ENCODE measurements at regions not wholly inside any gene's neighbourhood (a gene's known extent, or its start where the extent isn't known, plus 50 kb on each side); places are given as distances from the start of the nearest gene placed in this dataset.

DNA sequence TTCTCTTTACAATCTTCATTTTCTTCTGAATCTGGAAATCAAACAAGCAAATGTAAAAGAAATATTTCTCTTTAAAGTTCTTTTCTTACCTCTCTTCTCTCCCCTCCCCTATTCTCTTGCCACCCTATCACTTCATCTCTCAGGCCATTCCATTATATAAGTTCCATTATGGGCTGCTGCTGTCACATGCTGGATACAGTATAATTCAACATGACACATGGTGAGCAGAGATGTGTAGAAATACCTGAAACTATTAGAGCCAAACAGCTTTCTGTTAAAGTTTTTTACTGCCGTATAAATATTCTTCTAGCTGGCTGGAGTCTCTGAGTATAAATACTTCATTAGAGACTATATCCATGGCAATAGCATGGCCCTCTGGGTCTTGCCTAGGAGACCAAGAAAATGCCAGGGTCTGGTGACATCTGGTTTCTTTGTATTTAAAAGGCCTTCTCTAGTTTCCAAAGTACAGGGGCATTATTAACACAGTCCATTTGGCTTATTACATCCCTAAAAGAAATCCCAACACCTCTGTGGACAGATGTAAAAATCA, 139.6 kb downstream of the TFAP2B start:
- Histone ChIP-seq H3K79me2 (ENCODE audit: low read depth) (no peaks in the 10 kb centered on the region), H3K9me2 (ENCODE audit: insufficient read depth) (no peaks in the 10 kb centered on the region), H3K4me2 (no peak overlapping the region), H3K9me3 (ENCODE audit: insufficient read depth, low read depth) (no peaks in the 10 kb centered on the region), H3K4me1 (replicated peaks; ENCODE audit: insufficient read depth) (no peaks in the 10 kb centered on the region), H4K20me1 (ENCODE audit: insufficient read depth) (no peaks in the 10 kb centered on the region), H3K27ac (no peak overlapping the region), H3K4me3 (no peak overlapping the region), H3K36me3 (ENCODE audit: low read depth) (no peaks in the 10 kb centered on the region), H3K27me3 (ENCODE audit: insufficient read depth, low read depth) (no peaks in the 10 kb centered on the region), H2AFZ (no peak overlapping the region), H3F3A (ENCODE audit: insufficient read depth, low read depth) (no peaks in the 10 kb centered on the region)
- ChIA-PET POLR2A (ENCODE audit: unreplicated experiment) (interaction anchor here (0.6 kb wide), 1 partner anchor 199 kb away, joined by 3 read pairs; no protein-coding TSS in a partner anchor), CTCF (no interaction called here)
- no peak for TF ChIP-seq EZH2 (IDR thresholded peaks at IDR 0.05; ENCODE audit: low read depth)
- no peak for TF ChIP-seq CTCF (conservative IDR thresholded peaks at IDR 0.05)
- BruUV-seq (replicated peaks), result no TSS peak
- no peak for DNase-seq
- intact Hi-C loops (cut with micrococcal nuclease; ENCODE audit: unreplicated experiment), result no loop called here

- H3K9me3 ChIP-seq (ENCODE audit: insufficient read depth, low read depth), result no peaks in the 10 kb centered on the region
- intact Hi-C loops (cut with micrococcal nuclease; ENCODE audit: unreplicated experiment), result no loop called here
- H3K27ac ChIP-seq, result no peak overlapping the region
- no peak overlapping the region for H3K4me2 ChIP-seq
- no TSS peak for BruUV-seq (replicated peaks)
- no peaks in the 10 kb centered on the region for H3K4me1 ChIP-seq (replicated peaks; ENCODE audit: insufficient read depth)
- no peaks in the 10 kb centered on the region for H3K9me2 ChIP-seq (ENCODE audit: insufficient read depth)
- CTCF ChIA-PET, result no interaction called here
- no peak for TF ChIP-seq CTCF (conservative IDR thresholded peaks at IDR 0.05)
- TF ChIP-seq EZH2 (IDR thresholded peaks at IDR 0.05; ENCODE audit: low read depth), result no peak
- POLR2A ChIA-PET (ENCODE audit: unreplicated experiment), result no interaction called here
- H3F3A ChIP-seq (ENCODE audit: insufficient read depth, low read depth), result no peaks in the 10 kb centered on the region
- H3K4me3 ChIP-seq, result no peak overlapping the region
- no peaks in the 10 kb centered on the region for H4K20me1 ChIP-seq (ENCODE audit: insufficient read depth)
- H3K36me3 ChIP-seq (ENCODE audit: low read depth), result no peaks in the 10 kb centered on the region
- no peaks in the 10 kb centered on the region for H3K27me3 ChIP-seq (ENCODE audit: insufficient read depth, low read depth)
- DNase-seq, result no peak
- no peaks in the 10 kb centered on the region for H3K79me2 ChIP-seq (ENCODE audit: low read depth)
- H2AFZ ChIP-seq, result no peak overlapping the region
These were observed 140.5 kb downstream of the TFAP2B start for GRCh38 chr6:50959081-50959641.

DNA sequence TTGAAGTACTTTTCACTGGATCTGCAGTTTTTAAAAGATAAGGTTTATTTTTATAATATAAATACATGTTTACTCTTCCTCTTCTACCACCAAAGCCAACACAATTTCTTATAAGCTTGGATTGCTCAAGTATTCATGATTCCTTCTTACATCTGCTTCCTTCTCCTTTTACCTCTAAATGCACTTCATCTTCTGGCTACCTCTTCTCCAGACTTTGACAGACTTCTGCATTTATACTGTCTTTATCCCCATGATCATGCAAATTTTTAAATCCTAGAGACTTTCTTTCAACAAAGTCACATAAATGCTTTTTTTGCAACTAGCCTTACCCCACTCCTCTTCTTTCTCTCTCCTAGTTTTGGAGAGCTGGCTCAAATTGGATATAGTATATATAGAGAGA, 142.9 kb downstream of the TFAP2B start:
- Histone ChIP-seq H3K36me3 (ENCODE audit: low read depth) (no peaks in the 10 kb centered on the region), H3F3A (ENCODE audit: insufficient read depth, low read depth) (no peaks in the 10 kb centered on the region), H3K9me2 (ENCODE audit: insufficient read depth) (no peaks in the 10 kb centered on the region), H3K79me2 (ENCODE audit: low read depth) (no peaks in the 10 kb centered on the region), H3K4me1 (replicated peaks; ENCODE audit: insufficient read depth) (no peaks in the 10 kb centered on the region), H3K4me3 (no peak overlapping the region), H2AFZ (no peak overlapping the region), H3K27me3 (ENCODE audit: insufficient read depth, low read depth) (no peaks in the 10 kb centered on the region), H3K27ac (no peak overlapping the region), H3K9me3 (ENCODE audit: insufficient read depth, low read depth) (no peaks in the 10 kb centered on the region), H4K20me1 (ENCODE audit: insufficient read depth) (no peaks in the 10 kb centered on the region), H3K4me2 (no peak overlapping the region)
- no TSS peak for BruUV-seq (replicated peaks)
- no peak for TF ChIP-seq EZH2 (IDR thresholded peaks at IDR 0.05; ENCODE audit: low read depth)
- TF ChIP-seq CTCF (conservative IDR thresholded peaks at IDR 0.05), result no peak
- intact Hi-C loops (cut with micrococcal nuclease; ENCODE audit: unreplicated experiment), result no loop called here
- ChIA-PET POLR2A (ENCODE audit: unreplicated experiment) (no interaction called here), CTCF (no interaction called here)
- DNase-seq, result no peak
